LoVo (cell line): ENCODE measurements at regions not wholly inside any gene's neighbourhood (a gene's known extent, or its start where the extent isn't known, plus 50 kb on each side); places are given as distances from the start of the nearest gene placed in this dataset.
A peak's percentile ranks its signal among the peaks of the same experiment; 100 is the strongest.

Experiments used
- DNase-seq: peaks from one replicate; pipeline ENCODE4 v3.0.0-alpha.2; 2016; ENCODE audit warnings: low spot score

GRCh38 chr13:82698383-82698782, 1183.9 kb downstream of the SLITRK1 start:
- DNase-seq = no peak

GRCh38 chr13:82693607-82694006, 1188.7 kb downstream of the SLITRK1 start:
- DNase-seq = no peak

DNA sequence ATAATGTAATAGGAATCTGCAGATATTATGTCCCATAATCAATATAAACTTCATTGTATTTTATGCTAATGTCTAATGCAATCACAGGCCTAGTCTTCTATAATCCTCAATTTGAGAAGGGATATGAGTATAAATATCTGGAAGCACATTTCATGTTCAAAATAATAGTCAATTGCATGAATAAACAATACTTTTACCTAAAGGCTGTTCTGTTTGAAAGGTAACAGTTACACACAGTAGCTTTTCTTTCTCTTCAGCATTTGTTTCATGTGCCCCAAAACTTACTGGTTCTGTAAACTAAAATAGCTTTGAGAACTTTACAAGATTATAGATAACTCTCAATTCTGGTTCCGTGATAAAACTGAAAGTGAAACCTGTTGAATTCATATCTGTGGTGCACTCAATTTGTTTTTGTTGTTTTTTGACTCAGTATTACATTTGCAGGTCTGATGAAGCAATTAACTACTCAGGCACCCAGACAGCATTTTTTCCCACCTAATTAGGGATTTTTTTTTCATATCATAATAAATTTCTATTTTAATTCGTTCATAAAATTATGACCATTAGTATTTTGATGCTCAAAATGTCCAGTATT, 1193.8 kb downstream of the SLITRK1 start:
- DNase-seq = no peak

- no peak for DNase-seq
These were observed 1194.4 kb downstream of the SLITRK1 start for GRCh38 chr13:82687884-82688283.

DNA sequence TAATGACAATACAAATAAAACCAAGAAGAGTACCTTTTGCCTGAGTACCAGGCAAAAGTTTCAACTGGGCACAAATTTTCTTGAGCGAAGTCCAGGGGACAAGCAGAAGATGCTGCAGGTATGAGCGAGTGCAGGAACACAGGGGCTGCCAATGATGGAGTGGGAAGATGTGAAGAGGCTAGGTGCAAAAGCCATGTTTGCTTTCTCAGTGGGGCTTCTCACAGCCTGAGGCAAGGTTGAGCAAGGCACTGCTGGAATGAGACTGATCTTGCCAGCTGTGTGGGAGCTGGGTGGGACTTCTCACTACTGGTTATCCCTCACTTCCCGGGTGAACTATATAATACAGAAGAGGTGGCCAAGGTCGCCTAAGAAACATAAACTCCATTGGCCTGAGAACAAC, 1200.7 kb downstream of the SLITRK1 start:
- DNase-seq = no peak

GRCh38 chr13:82678052-82678451, 1204.2 kb downstream of the SLITRK1 start:
- no peak for DNase-seq

GRCh38 chr13:82675024-82675423, 1207.2 kb downstream of the SLITRK1 start:
- DNase-seq = no peak

GRCh38 chr13:82674546-82674945, 1207.7 kb downstream of the SLITRK1 start:
- no peak for DNase-seq

GRCh38 chr13:82672248-82672647, 1210.0 kb downstream of the SLITRK1 start:
- no peak for DNase-seq

GRCh38 chr13:82664183-82664582, 1218.1 kb downstream of the SLITRK1 start:
- DNase-seq = no peak

DNA sequence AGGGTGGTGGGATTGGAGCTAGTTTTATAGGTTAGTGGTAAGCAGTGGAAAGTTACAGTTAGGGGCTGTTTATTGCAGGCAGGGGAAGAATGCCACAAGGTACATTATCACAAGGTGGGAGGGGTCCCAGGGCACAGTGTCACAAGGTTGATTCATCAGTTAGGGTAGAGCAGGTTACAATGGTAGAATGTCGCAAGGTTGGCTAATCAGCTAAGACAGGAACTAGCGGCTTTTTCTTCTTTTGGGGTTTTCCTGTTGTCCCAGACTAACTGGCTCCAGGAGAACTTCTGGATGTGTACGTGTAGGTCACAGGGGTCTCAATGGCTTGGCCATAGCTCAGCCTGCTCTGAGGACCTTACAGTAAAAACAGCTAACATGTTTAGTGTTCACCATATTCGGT, 1221.1 kb downstream of the SLITRK1 start:
- DNase-seq = no peak

DNA sequence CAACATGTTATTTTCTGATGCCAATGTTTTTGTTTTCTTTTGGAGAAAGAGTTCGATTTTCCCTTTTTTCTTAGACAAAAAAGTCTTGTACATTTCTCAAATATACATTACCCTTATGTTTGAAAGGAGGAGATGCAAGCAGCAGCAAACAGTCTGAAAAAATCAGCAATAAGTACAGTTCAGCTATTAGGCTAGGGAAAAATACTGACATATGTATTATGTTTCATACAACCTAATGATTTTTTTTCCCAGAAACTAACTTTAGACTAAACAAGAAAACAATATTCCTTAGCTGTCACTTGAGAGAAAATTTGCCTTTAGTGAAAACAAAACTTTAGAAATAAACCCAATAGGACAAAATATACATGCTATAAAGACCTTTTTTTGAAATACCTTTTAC, 1223.5 kb downstream of the SLITRK1 start:
- no peak for DNase-seq

- no peak for DNase-seq
These were observed 1224.8 kb downstream of the SLITRK1 start for GRCh38 chr13:82657471-82657870.

DNA sequence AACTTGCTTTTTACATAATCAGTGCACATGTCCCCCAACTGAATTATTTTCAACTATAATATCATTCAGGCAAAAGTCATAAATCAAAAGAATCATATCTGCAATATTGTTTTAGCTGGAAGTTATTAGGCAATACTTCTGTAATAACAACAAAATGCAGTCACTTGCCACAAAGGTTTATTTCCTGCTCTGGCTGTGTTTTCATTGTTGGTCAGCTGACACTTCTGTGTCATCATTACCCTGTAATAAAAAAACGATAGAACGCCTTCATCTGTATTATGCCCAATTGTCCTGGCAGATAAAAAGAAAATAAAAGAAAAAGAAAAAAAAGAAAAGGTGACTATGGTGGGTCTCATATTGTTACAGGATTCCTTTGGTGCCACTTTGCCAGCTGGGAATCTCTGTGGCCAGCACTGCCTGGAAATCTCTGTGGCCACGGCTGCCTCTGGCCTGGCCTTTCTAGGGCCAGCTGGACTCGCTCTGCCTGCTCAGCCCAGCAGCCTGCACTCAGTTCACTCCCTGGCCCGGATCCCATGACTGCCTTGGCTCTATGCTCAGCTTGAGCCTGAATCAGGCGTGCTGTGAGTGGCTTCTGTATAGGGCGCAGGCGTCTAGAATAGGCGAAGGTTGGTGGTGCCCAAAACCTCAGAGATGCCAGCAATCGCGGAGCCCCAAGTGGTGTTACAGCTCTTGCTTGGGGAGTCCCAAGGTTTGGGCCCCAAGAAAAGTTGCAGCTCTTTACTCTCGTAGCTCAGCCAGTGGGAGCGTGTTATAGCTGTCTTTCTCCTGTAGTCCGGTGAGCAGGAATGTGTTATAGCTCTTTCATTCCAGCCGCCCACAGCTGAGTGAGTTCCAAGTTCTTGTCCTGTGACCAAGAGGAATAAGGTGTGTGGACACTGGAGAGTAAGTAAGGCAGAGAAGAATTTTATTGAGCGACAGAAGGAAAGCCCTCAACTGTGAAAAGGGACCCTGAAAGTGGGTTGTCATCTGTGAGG, 1227.1 kb downstream of the SLITRK1 start:
- peak; percentile 3 for DNase-seq

DNA sequence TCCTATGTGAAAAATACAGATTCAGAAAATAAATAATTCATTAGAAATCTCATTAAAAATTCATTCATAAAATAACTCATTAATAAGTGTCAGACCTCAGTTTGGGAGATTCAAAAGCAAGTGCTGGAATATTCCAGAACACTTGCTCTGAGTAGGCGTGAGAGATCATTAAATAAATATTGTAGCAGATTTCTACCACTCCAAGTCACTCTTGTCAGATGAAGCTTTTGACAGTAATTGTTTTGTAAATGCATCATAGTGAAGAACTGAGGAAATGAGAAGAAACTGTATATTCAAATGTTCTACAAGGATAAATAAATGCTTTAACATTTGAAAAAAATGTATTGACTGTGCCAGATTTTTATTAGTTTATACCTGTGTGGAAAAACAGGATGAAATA, 1228.1 kb downstream of the SLITRK1 start:
- DNase-seq = no peak

- no peak for DNase-seq
These were observed 1234.7 kb downstream of the SLITRK1 start for GRCh38 chr13:82647540-82647939.

DNA sequence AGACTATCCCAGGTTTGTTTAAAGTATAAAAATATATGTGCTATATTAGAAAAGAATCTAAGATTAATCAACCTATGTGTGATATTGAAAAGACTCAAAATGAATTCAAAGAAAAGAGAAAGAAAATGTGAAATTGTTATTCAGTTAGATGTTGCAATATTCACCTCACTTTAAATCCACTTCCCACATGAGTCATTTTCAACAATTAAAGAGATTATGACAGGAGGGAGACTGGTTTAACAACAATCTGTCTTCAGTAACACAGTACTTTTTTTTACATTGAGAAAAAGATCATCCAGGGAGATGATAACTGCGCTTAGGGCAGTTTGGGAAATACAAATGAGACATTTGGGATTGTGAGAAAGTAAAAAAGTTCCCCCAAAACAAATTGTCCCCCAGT, 1246.2 kb downstream of the SLITRK1 start:
- DNase-seq = no peak

DNA sequence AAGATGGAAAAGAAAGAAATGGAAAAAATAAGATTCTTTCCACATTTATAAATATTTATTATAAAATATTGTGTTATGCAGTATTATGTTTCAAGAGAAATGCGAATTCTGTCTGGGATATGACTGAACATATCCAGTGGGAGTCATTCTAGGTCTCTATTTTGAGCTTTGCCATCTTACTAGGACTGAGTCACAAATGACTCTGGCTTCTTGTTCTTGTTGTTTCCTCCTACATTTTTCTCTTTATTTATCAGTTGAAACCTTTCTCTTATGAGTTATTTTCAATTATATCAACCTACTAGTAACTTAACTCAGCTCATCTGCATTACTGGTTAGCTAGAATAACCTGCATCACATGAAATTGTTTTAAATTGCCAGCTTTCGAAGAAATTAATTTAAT, 1247.3 kb downstream of the SLITRK1 start:
- no peak for DNase-seq

DNA sequence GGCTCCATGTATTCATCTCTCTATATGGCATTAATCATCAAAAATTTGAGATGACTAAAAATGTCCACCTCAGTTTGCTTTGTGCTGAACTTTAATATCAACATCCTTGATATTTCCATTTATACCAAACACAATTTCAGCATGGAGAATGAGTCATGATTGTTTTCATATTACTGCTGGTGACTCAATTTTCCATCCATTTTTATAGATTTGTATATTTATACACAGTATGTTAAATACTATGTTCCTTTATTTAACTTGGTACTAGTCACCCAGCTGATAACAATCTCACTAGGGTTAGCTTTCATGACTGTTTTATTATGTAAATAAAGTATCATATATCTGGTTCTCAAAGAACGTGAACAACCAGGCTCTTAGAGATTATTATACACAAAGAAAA, 1255.1 kb downstream of the SLITRK1 start:
- DNase-seq = no peak

GRCh38 chr13:82625717-82626116, 1256.6 kb downstream of the SLITRK1 start:
- no peak for DNase-seq

GRCh38 chr13:82615043-82615442, 1267.2 kb downstream of the SLITRK1 start:
- DNase-seq = no peak

DNA sequence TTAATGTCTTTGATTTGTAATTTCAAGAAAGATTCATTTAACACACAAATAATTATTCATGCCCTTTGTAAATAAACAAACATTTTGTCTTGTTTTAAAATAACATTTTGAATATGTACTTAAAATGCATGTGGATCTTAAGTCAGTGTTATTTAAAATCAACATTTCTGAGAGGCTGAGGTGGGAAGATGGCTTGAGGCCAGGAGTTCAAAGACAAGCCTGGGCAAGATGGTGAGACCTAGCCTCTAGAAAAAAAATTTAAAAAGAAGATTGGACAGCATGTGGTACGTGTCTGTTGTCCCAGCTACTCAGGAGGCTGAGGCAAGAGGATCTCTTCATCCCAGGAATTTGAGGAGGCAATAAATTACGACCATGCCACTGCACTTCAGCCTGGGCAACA, 1268.2 kb downstream of the SLITRK1 start:
- DNase-seq = no peak

GRCh38 chr13:82606008-82606407, 1276.3 kb downstream of the SLITRK1 start:
- DNase-seq = no peak

- no peak for DNase-seq
These were observed 1284.5 kb downstream of the SLITRK1 start for GRCh38 chr13:82597747-82598146.
